ENCODE measurements at regions not wholly inside any gene's neighbourhood (a gene's known extent, or its start where the extent isn't known, plus 50 kb on each side); places are given as distances from the start of the nearest gene placed in this dataset.

- TF ChIP-seq POLR2A (IDR thresholded peaks at IDR 0.05) (no peak), POLR2AphosphoS5 (IDR thresholded peaks at IDR 0.05) (no peak), CTCF (IDR thresholded peaks at IDR 0.05) (no peak)
- WGBS = 84% methylated on average over 8 of the region's 8 CpGs
- Histone ChIP-seq H3K9me3 (no peaks in the 10 kb centered on the region), H3K4me1 (replicated peaks) (no peaks in the 10 kb centered on the region), H3K4me3 (no peak overlapping the region), H3K27ac (no peak overlapping the region), H3K36me3 (no peaks in the 10 kb centered on the region), H3K27me3 (replicated peaks; ENCODE audit: insufficient read depth) (no peaks in the 10 kb centered on the region)
- no peak for DNase-seq (ENCODE audit: low spot score)
- intact Hi-C loops (cut with DNase I) = loop anchor here (5.0 kb wide), 1 partner anchor 381 kb away; the partner anchor contains the start of gene ADRA1B
These were observed 206.4 kb upstream of the IL12B start for GRCh38 chr5:159536646-159537045.

GRCh38 chr5:159539678-159540077 lies 209.4 kb upstream of the IL12B start:
- no peak for TF ChIP-seq POLR2A (IDR thresholded peaks at IDR 0.05)
- no peak for TF ChIP-seq POLR2AphosphoS5 (IDR thresholded peaks at IDR 0.05)
- TF ChIP-seq CTCF (IDR thresholded peaks at IDR 0.05) = no peak
- H3K27me3 ChIP-seq (replicated peaks; ENCODE audit: insufficient read depth) = no peaks in the 10 kb centered on the region
- no peak overlapping the region for H3K27ac ChIP-seq
- H3K36me3 ChIP-seq = no peaks in the 10 kb centered on the region
- 94% methylated on average over 4 of the region's 4 CpGs for WGBS
- intact Hi-C loops (cut with DNase I) = loop anchor here (5.0 kb wide), 1 partner anchor 378 kb away; the partner anchor contains the start of gene ADRA1B
- no peak for DNase-seq (ENCODE audit: low spot score)
- H3K4me3 ChIP-seq = no peak overlapping the region
- no peaks in the 10 kb centered on the region for H3K4me1 ChIP-seq (replicated peaks)
- no peaks in the 10 kb centered on the region for H3K9me3 ChIP-seq

GRCh38 chr5:159543326-159543725 lies 213.0 kb upstream of the IL12B start:
- H3K9me3 ChIP-seq = no peaks in the 10 kb centered on the region
- no peaks in the 10 kb centered on the region for H3K4me1 ChIP-seq (replicated peaks)
- no peak for DNase-seq (ENCODE audit: low spot score)
- intact Hi-C loops (cut with DNase I) = no loop called here
- no peak overlapping the region for H3K27ac ChIP-seq
- H3K4me3 ChIP-seq = no peak overlapping the region
- no peak for TF ChIP-seq CTCF (IDR thresholded peaks at IDR 0.05)
- TF ChIP-seq POLR2AphosphoS5 (IDR thresholded peaks at IDR 0.05) = no peak
- TF ChIP-seq POLR2A (IDR thresholded peaks at IDR 0.05) = no peak
- no peaks in the 10 kb centered on the region for H3K36me3 ChIP-seq
- no peaks in the 10 kb centered on the region for H3K27me3 ChIP-seq (replicated peaks; ENCODE audit: insufficient read depth)
- WGBS = 88% methylated on average over 1 of the region's 1 CpG

GRCh38 chr5:159545156-159545555 lies 214.9 kb upstream of the IL12B start:
- 69% methylated on average over 1 of the region's 1 CpG for WGBS
- H3K27ac ChIP-seq = no peak overlapping the region
- H3K4me1 ChIP-seq (replicated peaks) = no peaks in the 10 kb centered on the region
- intact Hi-C loops (cut with DNase I) = no loop called here
- H3K9me3 ChIP-seq = no peaks in the 10 kb centered on the region
- H3K36me3 ChIP-seq = no peaks in the 10 kb centered on the region
- no peak overlapping the region for H3K4me3 ChIP-seq
- no peaks in the 10 kb centered on the region for H3K27me3 ChIP-seq (replicated peaks; ENCODE audit: insufficient read depth)
- TF ChIP-seq CTCF (IDR thresholded peaks at IDR 0.05) (no peak), POLR2A (IDR thresholded peaks at IDR 0.05) (no peak), POLR2AphosphoS5 (IDR thresholded peaks at IDR 0.05) (no peak)
- DNase-seq (ENCODE audit: low spot score) = no peak

- Histone ChIP-seq H3K27ac (no peak overlapping the region), H3K36me3 (no peaks in the 10 kb centered on the region), H3K4me3 (no peak overlapping the region), H3K4me1 (replicated peaks) (no peaks in the 10 kb centered on the region), H3K27me3 (replicated peaks; ENCODE audit: insufficient read depth) (no peaks in the 10 kb centered on the region), H3K9me3 (no peaks in the 10 kb centered on the region)
- TF ChIP-seq CTCF (IDR thresholded peaks at IDR 0.05) (no peak), POLR2AphosphoS5 (IDR thresholded peaks at IDR 0.05) (no peak), POLR2A (IDR thresholded peaks at IDR 0.05) (no peak)
- intact Hi-C loops (cut with DNase I) = no loop called here
- DNase-seq (ENCODE audit: low spot score) = no peak
- WGBS = 91% methylated on average over 3 of the region's 3 CpGs
These were observed 217.3 kb upstream of the IL12B start for GRCh38 chr5:159547466-159548195.
